Esophagus muscularis mucosa (tissue), 3 donors: ENCODE measurements at regions not wholly inside any gene's neighbourhood (a gene's known extent, or its start where the extent isn't known, plus 50 kb on each side); places are given as distances from the start of the nearest gene placed in this dataset.

Experiments used
- EP300 ChIP-seq: sonication (generic); formaldehyde crosslinking; IDR thresholded peaks from one replicate; pipeline ENCODE4 v1.6.1; 2017; ENCODE audit warnings: antibody characterized with exemption
- TF ChIP-seq, protein P1 (sequence below), 3 experiments: fragments of 200-600 bp in 2 of 3; fragments of 450-650 bp in 1 of 3; sonication (generic) in 2 of 3; IDR thresholded peaks; one replicate each; pipeline ENCODE4 v1.5.1; 2017 to 2019; ENCODE audit warnings: antibody characterized with exemption in 3 of 3, mild to moderate bottlenecking in 2 of 3, moderate library complexity in 1 of 3

DNA sequence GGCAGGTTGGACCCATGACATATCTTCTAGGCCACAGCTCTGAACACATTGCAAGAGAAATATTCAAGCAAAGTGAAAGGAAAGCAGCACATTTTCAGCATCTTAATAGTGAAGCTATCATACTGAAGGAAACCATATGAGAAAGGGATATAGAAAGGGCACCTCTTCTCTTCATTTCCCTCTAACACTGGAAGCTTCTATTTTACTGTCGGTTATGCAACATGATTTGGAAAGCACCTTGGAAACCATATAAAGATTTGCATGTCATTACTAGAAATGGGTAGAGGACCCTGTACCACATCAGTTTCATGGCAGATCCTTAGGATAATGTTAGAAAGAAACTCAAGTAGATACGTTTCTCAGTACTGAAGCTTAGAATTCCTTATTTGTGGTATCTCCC lies 70.5 kb upstream of the HMGN3 start:
- TF ChIP-seq, protein P1, sequence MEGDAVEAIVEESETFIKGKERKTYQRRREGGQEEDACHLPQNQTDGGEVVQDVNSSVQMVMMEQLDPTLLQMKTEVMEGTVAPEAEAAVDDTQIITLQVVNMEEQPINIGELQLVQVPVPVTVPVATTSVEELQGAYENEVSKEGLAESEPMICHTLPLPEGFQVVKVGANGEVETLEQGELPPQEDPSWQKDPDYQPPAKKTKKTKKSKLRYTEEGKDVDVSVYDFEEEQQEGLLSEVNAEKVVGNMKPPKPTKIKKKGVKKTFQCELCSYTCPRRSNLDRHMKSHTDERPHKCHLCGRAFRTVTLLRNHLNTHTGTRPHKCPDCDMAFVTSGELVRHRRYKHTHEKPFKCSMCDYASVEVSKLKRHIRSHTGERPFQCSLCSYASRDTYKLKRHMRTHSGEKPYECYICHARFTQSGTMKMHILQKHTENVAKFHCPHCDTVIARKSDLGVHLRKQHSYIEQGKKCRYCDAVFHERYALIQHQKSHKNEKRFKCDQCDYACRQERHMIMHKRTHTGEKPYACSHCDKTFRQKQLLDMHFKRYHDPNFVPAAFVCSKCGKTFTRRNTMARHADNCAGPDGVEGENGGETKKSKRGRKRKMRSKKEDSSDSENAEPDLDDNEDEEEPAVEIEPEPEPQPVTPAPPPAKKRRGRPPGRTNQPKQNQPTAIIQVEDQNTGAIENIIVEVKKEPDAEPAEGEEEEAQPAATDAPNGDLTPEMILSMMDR (IDR thresholded peaks at IDR 0.05): no peak
- no peak for TF ChIP-seq EP300
